Colonic mucosa (tissue), 4 donors: ENCODE measurements at regions not wholly inside any gene's neighbourhood (a gene's known extent, or its start where the extent isn't known, plus 50 kb on each side); places are given as distances from the start of the nearest gene placed in this dataset.

Experiments used
- DNase-seq: peaks from one replicate; pipeline ENCODE4 v3.0.0-alpha.2; 2020
- H3K27ac ChIP-seq: fragments of 200-600 bp; one replicate; pipeline ENCODE4 v1.8.0; 2021
- H3K27me3 ChIP-seq: fragments of 200-600 bp; one replicate; pipeline ENCODE4 v1.8.0; 2021
- H3K36me3 ChIP-seq: fragments of 200-600 bp; one replicate; pipeline ENCODE4 v1.8.0; 2021
- H3K4me1 ChIP-seq: fragments of 200-600 bp; one replicate; pipeline ENCODE4 v1.8.0; 2021; ENCODE audit warnings: mild to moderate bottlenecking
- H3K4me3 ChIP-seq: fragments of 200-600 bp; one replicate; pipeline ENCODE4 v1.8.0; 2021
- H3K9ac ChIP-seq, 2 donors: one replicate each; pipeline ENCODE4 v1.7.0; 2013; ENCODE audit warnings: control low read depth in 2 of 2, low read depth in 2 of 2, low read length in 2 of 2
- H3K9me3 ChIP-seq: fragments of 200-600 bp; one replicate; pipeline ENCODE4 v1.8.0; 2021
- intact Hi-C: fragments of 100-400 bp; cut with DNase I; formaldehyde crosslinking; loops from one replicate; pipeline ENCODE4 v1.14.1; 2022
- TF ChIP-seq, protein P1 (sequence below): fragments of 200-600 bp; IDR thresholded peaks from one replicate; pipeline ENCODE4 v1.8.0; 2022; ENCODE audit warnings: antibody characterized with exemption, mild to moderate bottlenecking
- donor health status: healthy.
- donor health status: DM: no; HTN: no; CAD: no.
- donor health status: DM: no; HTN: no; CAD: no.

DNA sequence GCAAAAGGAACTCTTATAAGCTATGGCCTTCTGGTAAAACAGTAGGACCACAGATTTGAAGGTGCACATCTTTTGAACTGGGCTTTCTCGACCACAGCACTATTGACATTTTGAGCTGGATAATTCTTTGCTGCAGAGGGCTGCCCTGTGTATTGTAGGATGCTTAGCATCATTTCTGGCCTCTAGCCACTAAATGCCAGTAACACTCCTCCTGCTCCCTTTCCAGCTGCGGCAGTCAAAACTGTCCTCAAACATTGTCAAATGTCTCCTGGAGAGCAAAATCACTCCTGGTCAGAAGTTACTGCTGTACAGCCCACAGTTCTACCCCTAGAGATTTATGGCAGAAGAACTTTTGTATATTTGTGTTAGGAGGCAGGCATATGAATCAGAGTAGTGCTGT is 836.7 kb downstream of the PLA2G4A start:
- H3K27me3 ChIP-seq = no peaks in the 10 kb centered on the region
- no peaks in the 10 kb centered on the region for H3K36me3 ChIP-seq
- no peaks in the 10 kb centered on the region for H3K9me3 ChIP-seq
- H3K4me3 ChIP-seq = no peak overlapping the region
- intact Hi-C loops = no loop called here
- H3K4me1 ChIP-seq = no peaks in the 10 kb centered on the region
- H3K9ac ChIP-seq = no peak overlapping the region
- H3K27ac ChIP-seq = no peak overlapping the region
- no peak for DNase-seq
- TF ChIP-seq, protein P1, sequence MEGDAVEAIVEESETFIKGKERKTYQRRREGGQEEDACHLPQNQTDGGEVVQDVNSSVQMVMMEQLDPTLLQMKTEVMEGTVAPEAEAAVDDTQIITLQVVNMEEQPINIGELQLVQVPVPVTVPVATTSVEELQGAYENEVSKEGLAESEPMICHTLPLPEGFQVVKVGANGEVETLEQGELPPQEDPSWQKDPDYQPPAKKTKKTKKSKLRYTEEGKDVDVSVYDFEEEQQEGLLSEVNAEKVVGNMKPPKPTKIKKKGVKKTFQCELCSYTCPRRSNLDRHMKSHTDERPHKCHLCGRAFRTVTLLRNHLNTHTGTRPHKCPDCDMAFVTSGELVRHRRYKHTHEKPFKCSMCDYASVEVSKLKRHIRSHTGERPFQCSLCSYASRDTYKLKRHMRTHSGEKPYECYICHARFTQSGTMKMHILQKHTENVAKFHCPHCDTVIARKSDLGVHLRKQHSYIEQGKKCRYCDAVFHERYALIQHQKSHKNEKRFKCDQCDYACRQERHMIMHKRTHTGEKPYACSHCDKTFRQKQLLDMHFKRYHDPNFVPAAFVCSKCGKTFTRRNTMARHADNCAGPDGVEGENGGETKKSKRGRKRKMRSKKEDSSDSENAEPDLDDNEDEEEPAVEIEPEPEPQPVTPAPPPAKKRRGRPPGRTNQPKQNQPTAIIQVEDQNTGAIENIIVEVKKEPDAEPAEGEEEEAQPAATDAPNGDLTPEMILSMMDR = no peak

DNA sequence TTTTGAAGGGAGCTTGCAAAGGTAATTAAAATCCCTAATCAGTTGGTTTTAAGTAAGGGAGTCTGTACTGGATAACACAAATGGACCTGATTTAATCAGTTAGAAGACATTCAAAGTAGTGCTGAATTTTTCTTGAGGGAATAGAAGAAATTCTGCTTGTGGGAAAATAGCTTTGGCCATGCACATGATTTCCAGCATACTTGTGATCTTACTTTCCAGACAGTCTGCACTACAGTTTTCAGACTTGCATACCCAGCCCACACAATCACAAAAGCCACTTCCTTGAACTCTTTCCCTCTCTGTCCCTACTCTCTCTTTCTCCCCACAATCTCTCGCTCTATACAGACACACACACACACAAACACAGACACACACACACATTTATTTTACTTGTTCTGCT is 852.1 kb downstream of the PLA2G4A start:
- H3K27me3 ChIP-seq = no peaks in the 10 kb centered on the region
- H3K36me3 ChIP-seq = no peaks in the 10 kb centered on the region
- TF ChIP-seq, protein P1 = no peak
- H3K4me3 ChIP-seq = no peak overlapping the region
- intact Hi-C loops = no loop called here
- H3K4me1 ChIP-seq = no peaks in the 10 kb centered on the region
- H3K9ac ChIP-seq = no peak overlapping the region
- no peak overlapping the region for H3K27ac ChIP-seq
- DNase-seq = no peak
- H3K9me3 ChIP-seq = no peaks in the 10 kb centered on the region

DNA sequence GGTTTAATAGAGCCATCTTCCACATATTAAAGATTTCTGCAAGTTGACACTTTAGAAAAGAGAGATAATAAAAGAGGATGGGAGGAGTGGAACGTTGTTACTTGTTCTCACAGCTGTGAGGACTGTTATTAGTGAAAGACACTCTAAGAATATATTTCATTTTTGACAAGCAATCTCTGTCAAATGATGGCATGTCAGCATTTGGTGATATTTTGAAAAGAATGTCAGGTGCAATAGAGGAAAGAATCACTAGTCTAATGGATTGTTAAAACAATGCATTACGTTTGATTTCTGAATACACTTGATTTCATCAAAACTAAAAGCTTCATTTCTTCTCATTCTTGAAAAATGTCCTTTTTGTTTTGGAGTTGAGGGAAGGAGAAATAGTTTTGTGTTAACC is 853.4 kb downstream of the PLA2G4A start:
- H3K36me3 ChIP-seq = no peaks in the 10 kb centered on the region
- DNase-seq = no peak
- no peaks in the 10 kb centered on the region for H3K27me3 ChIP-seq
- H3K9ac ChIP-seq = no peak overlapping the region
- intact Hi-C loops = no loop called here
- no peaks in the 10 kb centered on the region for H3K4me1 ChIP-seq
- TF ChIP-seq, protein P1 = no peak
- no peak overlapping the region for H3K4me3 ChIP-seq
- no peaks in the 10 kb centered on the region for H3K9me3 ChIP-seq
- no peak overlapping the region for H3K27ac ChIP-seq

DNA sequence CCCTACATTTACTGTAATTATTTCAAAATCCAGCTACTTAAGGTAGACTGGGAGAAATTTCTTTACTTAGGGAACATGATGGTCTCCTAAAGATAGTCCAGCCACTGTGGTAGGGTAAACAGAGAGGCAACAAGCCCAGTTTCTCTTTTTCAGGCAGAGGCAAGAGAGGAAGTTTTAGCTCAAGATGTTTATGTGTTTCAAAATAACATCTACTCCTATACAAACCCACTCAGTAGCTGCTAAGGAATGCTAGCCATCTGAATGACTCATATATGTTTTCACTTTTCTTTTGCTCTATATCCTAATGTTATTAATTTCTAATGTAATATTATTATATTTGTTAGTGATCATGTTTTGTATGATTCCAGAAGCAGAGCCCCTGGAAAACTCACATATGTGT is 856.6 kb downstream of the PLA2G4A start:
- DNase-seq = no peak
- TF ChIP-seq, protein P1 = no peak
- H3K4me3 ChIP-seq = no peak overlapping the region

DNA sequence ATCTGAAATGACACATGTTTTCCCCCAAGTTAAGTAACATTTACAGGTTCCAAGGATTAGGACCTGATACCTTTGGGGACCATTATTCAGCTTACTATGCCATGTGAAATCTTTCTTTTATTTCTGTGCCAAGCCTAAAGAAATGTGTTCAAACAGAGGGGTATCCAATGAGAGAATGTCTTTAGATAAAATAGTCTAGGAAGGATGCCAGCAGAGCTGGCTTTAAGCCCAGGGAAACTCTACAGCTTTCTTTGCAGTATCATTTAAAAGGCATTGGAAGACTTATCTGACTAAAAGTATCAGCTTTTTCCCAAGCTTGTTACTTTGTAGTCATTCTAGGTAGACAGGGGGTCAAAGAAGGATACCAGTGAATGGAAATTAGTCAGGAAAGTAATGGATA is 860.4 kb downstream of the PLA2G4A start:
- DNase-seq = no peak
- H3K9me3 ChIP-seq = no peaks in the 10 kb centered on the region

More for the DNA sequence above, 856.6 kb downstream of the PLA2G4A start:
- Histone ChIP-seq H3K36me3 (no peaks in the 10 kb centered on the region), H3K27me3 (no peaks in the 10 kb centered on the region), H3K4me1 (no peaks in the 10 kb centered on the region), H3K9me3 (no peaks in the 10 kb centered on the region), H3K27ac (no peak overlapping the region), H3K9ac (no peak overlapping the region)
- intact Hi-C loops = no loop called here

More for the DNA sequence above, 860.4 kb downstream of the PLA2G4A start:
- intact Hi-C loops = no loop called here
- Histone ChIP-seq H3K36me3 (no peaks in the 10 kb centered on the region), H3K9ac (no peak overlapping the region), H3K27me3 (no peaks in the 10 kb centered on the region), H3K27ac (no peak overlapping the region), H3K4me3 (no peak overlapping the region), H3K4me1 (no peaks in the 10 kb centered on the region)
- TF ChIP-seq, protein P1 = no peak
